ENCODE measurements at regions not wholly inside any gene's neighbourhood (a gene's known extent, or its start where the extent isn't known, plus 50 kb on each side); places are given as distances from the start of the nearest gene placed in this dataset.

GRCh38 chr6:169156793-169157147, 96.9 kb downstream of the THBS2 start:
- TF ChIP-seq EP300 (IDR thresholded peaks at IDR 0.05; ENCODE audit: borderline replicate concordance), result no peak
- no peak for TF ChIP-seq CREB1 (IDR thresholded peaks at IDR 0.05; ENCODE audit: low read depth)
- TF ChIP-seq NFIC (IDR thresholded peaks at IDR 0.05), result no peak
- TF ChIP-seq, protein P1, sequence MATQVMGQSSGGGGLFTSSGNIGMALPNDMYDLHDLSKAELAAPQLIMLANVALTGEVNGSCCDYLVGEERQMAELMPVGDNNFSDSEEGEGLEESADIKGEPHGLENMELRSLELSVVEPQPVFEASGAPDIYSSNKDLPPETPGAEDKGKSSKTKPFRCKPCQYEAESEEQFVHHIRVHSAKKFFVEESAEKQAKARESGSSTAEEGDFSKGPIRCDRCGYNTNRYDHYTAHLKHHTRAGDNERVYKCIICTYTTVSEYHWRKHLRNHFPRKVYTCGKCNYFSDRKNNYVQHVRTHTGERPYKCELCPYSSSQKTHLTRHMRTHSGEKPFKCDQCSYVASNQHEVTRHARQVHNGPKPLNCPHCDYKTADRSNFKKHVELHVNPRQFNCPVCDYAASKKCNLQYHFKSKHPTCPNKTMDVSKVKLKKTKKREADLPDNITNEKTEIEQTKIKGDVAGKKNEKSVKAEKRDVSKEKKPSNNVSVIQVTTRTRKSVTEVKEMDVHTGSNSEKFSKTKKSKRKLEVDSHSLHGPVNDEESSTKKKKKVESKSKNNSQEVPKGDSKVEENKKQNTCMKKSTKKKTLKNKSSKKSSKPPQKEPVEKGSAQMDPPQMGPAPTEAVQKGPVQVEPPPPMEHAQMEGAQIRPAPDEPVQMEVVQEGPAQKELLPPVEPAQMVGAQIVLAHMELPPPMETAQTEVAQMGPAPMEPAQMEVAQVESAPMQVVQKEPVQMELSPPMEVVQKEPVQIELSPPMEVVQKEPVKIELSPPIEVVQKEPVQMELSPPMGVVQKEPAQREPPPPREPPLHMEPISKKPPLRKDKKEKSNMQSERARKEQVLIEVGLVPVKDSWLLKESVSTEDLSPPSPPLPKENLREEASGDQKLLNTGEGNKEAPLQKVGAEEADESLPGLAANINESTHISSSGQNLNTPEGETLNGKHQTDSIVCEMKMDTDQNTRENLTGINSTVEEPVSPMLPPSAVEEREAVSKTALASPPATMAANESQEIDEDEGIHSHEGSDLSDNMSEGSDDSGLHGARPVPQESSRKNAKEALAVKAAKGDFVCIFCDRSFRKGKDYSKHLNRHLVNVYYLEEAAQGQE (IDR thresholded peaks at IDR 0.05; ENCODE audit: low read depth), result no peak
- TF ChIP-seq TCF12 (IDR thresholded peaks at IDR 0.05; ENCODE audit: low read depth), result no peak
- no peak for TF ChIP-seq RAD21 (IDR thresholded peaks at IDR 0.05; ENCODE audit: low read depth)
